A549 (cell line): ENCODE measurements at regions not wholly inside any gene's neighbourhood (a gene's known extent, or its start where the extent isn't known, plus 50 kb on each side); places are given as distances from the start of the nearest gene placed in this dataset.

Experiments used
- ATAC-seq, 2 experiments: fragments of 200-7000 bp in 1 of 2; fragments of >200 bp in 1 of 2; cut with Nextera tagmentation in 1 of 2; cut with Tn5 transposase in 1 of 2; 3 replicates each; pipeline versions ENCODE4 v1.8.0 to v1.9.1; 2018 to 2020; ENCODE audit warnings: mild to moderate bottlenecking in 1 of 2, moderate library complexity in 1 of 2
- CTCF ChIA-PET: fragments of 300-600 bp; sonication (Branson Sonifier 250); formaldehyde crosslinking; extraction: SDS; loops from one replicate; lab custom pipeline; 2021; ENCODE audit warnings: antibody characterized with exemption, inconsistent platforms; lab: Yijun Ruan, JAX
- POLR2A ChIA-PET: fragments of 350-600 bp; formaldehyde crosslinking; extraction: SDS; loops from one replicate; lab custom pipeline; 2021; ENCODE audit warnings: antibody characterized with exemption, inconsistent platforms; lab: Yijun Ruan, JAX
- DNase-seq, 2 experiments: peaks; one replicate each; pipeline versions ENCODE4 v3.0.0 to v3.0.0-alpha.2; 2011 to 2016; ENCODE audit warnings: low read depth in 1 of 2, low spot score in 1 of 2
- FAIRE-seq: peaks from 2 replicates; lab custom pipeline; 2011; peaks lifted over from hg19 to GRCh38; lab: Jason Lieb, UNC
- H3K27ac ChIP-seq, 2 experiments: fragments of >200 bp; sonication (Bioruptor Twin); formaldehyde crosslinking; 3 replicates each; pipeline ENCODE4 v1.5.1; 2016 to 2017
- H3K4me1 ChIP-seq: fragments of >200 bp; sonication (Bioruptor Twin); formaldehyde crosslinking; 3 replicates; pipeline ENCODE4 v1.6.1; 2016
- H3K4me2 ChIP-seq: fragments of >200 bp; sonication (Bioruptor Twin); formaldehyde crosslinking; 3 replicates; pipeline ENCODE4 v1.6.1; 2016
- H3K4me3 ChIP-seq: fragments of >200 bp; sonication (Bioruptor Twin); formaldehyde crosslinking; 3 replicates; pipeline ENCODE4 v1.5.1; 2016
- H3K9me3 ChIP-seq: fragments of >200 bp; sonication (Bioruptor Twin); formaldehyde crosslinking; 3 replicates; pipeline ENCODE4 v1.6.1; 2016
- BHLHE40 ChIP-seq: IDR thresholded peaks from 2 replicates; pipeline ENCODE4 v1.6.1; 2012; ENCODE audit warnings: low read depth, low read length, inconsistent platforms
- CBX2 ChIP-seq: fragments of 200-600 bp; sonication (generic); IDR thresholded peaks from 2 replicates; pipeline ENCODE4 v1.6.1; 2016; ENCODE audit warnings: low read depth, mild to moderate bottlenecking, borderline replicate concordance
- EHF ChIP-seq: fragments of 250-450 bp; sonication (Bioruptor Pico); IDR thresholded peaks from 2 replicates; pipeline ENCODE4 v1.5.0; 2020; ENCODE audit warnings: mild to moderate bottlenecking
- ESRRA ChIP-seq: fragments of 150-350 bp; IDR thresholded peaks from 2 replicates; pipeline ENCODE4 v1.6.1; 2014; ENCODE audit warnings: mild to moderate bottlenecking, low read length, borderline replicate concordance
- FOSB ChIP-seq: fragments of 250-450 bp; sonication (Bioruptor Pico); IDR thresholded peaks from 2 replicates; pipeline ENCODE4 v1.5.0; 2020; ENCODE audit warnings: mild to moderate bottlenecking, moderate library complexity
- FOXS1 ChIP-seq: fragments of 250-450 bp; sonication (Bioruptor Pico); IDR thresholded peaks from 2 replicates; pipeline ENCODE4 v1.5.0; 2020; ENCODE audit warnings: mild to moderate bottlenecking, moderate library complexity
- GATA3 ChIP-seq: IDR thresholded peaks from 2 replicates; pipeline ENCODE4 v1.6.1; 2012; ENCODE audit warnings: borderline replicate concordance
- HDAC2 ChIP-seq: fragments of 200-600 bp; sonication (generic); IDR thresholded peaks from 2 replicates; pipeline ENCODE4 v1.6.1; 2016
- HOXB13 ChIP-seq: fragments of 250-450 bp; sonication (Bioruptor Pico); IDR thresholded peaks from 2 replicates; pipeline ENCODE4 v1.5.0; 2020; ENCODE audit warnings: low read depth, mild to moderate bottlenecking, moderate library complexity
- HOXB5 ChIP-seq: fragments of 250-450 bp; sonication (Bioruptor Pico); IDR thresholded peaks from 2 replicates; pipeline ENCODE4 v1.5.0; 2020; ENCODE audit warnings: mild to moderate bottlenecking, moderate library complexity
- JUN ChIP-seq, 2 experiments: fragments of >200 bp; sonication (Bioruptor Twin); formaldehyde crosslinking; IDR thresholded peaks; 2 replicates in 1 of 2; 3 replicates in 1 of 2; pipeline ENCODE4 v1.6.1; 2016 to 2017
- KDM5A ChIP-seq: fragments of 200-600 bp; sonication (generic); IDR thresholded peaks from 2 replicates; pipeline ENCODE4 v1.6.1; 2016; ENCODE audit warnings: antibody characterized with exemption, mild to moderate bottlenecking
- MYC ChIP-seq: IDR thresholded peaks from 2 replicates; pipeline ENCODE4 v1.6.1; 2012; ENCODE audit warnings: mild to moderate bottlenecking, inconsistent platforms, low read length, improper control_type of control experiment, borderline replicate concordance
- NR3C1 ChIP-seq: fragments of >200 bp; sonication (Bioruptor Twin); formaldehyde crosslinking; IDR thresholded peaks from 3 replicates; pipeline ENCODE4 v1.6.1; 2017
- SREBF2 ChIP-seq: fragments of 450-650 bp; IDR thresholded peaks from 2 replicates; pipeline ENCODE4 v1.6.1; 2014; ENCODE audit warnings: mild to moderate bottlenecking, moderate library complexity
- TP53 ChIP-seq: fragments of 250-450 bp; sonication (Bioruptor Pico); IDR thresholded peaks from 2 replicates; pipeline ENCODE4 v1.5.0; 2021; ENCODE audit warnings: mild to moderate bottlenecking, moderate library complexity
- ZFP36 ChIP-seq: fragments of 450-650 bp; IDR thresholded peaks from 2 replicates; pipeline ENCODE4 v1.6.1; 2014; ENCODE audit warnings: borderline replicate concordance; ENCODE audit not compliant: partially characterized antibody
- WGBS: methylation state at CpG from one replicate; pipeline ENCODE4 v1.1.6; 2017; ENCODE audit errors: missing lambda C conversion rate; 5-methylcytosine and 5-hydroxymethylcytosine counted together
- TF ChIP-seq, protein P1 (sequence below): fragments of >200 bp; sonication (Bioruptor Twin); formaldehyde crosslinking; IDR thresholded peaks from 3 replicates; pipeline ENCODE4 v1.5.1; 2016
- TF ChIP-seq, protein P2 (sequence below): fragments of >200 bp; sonication (Bioruptor Twin); formaldehyde crosslinking; IDR thresholded peaks from 3 replicates; pipeline ENCODE4 v1.6.1; 2016
- TF ChIP-seq, protein P3 (sequence below): IDR thresholded peaks from 2 replicates; pipeline ENCODE4 v1.6.1; 2012
- TF ChIP-seq, protein P4 (sequence below): fragments of 200-600 bp; sonication (generic); IDR thresholded peaks from 2 replicates; pipeline ENCODE4 v1.6.1; 2016; ENCODE audit warnings: antibody characterized with exemption, mild to moderate bottlenecking, moderate library complexity

DNA sequence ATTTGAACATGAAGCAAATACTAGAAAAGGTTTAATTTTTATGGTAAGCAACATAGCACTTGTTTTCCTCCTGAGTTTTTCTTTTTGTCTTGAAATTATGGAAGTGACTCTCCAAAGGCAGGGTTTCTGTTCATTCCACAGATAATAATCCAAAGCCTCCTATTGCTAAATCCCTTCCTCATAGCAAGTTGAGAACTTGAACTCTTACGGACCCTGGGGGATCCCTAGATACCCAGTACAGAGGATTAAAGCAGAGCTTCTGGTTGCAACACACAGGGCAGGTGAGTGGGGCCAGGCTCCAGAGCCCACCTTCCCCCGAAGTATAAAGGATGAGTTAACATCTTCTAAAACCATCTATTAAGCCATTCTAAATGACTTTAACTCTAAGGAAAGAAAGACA is 294.1 kb downstream of the RMST start:
- Histone ChIP-seq H3K4me1 (no peaks in the 10 kb centered on the region), H3K27ac (no peak overlapping the region), H3K4me2 (no peak overlapping the region), H3K4me3 (no peak overlapping the region), H3K9me3 (no peaks in the 10 kb centered on the region)
- ChIA-PET CTCF (no interaction called here), POLR2A (no interaction called here)
- FAIRE-seq: no peak
- 9% methylated on average over 2 of the region's 2 CpGs for WGBS
- TF ChIP-seq KDM5A (no peak), FOXS1 (CRISPR knock-in tag) (no peak), ZFP36 (no peak), HDAC2 (no peak), ESRRA (no peak)
- ATAC-seq: no peak
- DNase-seq: no peak

DNA sequence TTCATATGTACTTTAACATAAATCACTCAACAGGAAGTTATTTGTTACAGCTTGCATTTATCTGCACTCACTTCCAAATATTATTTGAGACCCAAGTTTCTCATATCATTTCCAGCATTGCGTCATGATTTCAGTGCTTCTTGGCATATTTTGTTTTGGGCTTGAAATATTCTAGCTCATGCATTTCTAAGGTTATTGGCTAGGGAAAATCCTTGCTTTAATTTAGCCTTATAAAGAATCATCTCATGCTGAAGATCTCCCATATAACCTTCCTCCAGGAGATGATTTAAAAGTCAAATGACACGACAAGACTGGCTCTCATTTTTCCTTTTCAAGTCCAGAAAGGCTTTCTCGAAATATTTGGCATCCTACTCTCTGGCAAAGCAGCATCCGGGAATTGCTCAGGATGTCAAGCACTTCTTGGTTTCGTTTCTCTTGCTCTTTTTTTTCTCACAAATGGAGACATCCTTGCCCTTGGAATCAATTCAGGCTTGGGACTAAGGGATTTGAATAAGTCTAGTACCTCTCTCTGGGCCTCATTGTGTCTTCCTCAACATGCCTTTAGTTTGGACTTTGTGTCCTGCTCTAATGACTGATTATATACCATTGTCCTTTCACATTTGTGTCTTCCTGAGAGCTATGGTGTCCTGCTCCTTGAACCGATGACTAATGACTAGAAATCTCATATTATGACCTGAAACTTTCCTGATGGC is 295.0 kb downstream of the RMST start:
- ChIA-PET POLR2A (no interaction called here), CTCF (no interaction called here)
- TF ChIP-seq ZFP36 (no peak), MYC (no peak), TP53 (CRISPR knock-in tag) (no peak), HOXB5 (no peak), JUN (IDR thresholded peaks at IDR 0.05) (no peak), NR3C1 (no peak), FOSB (no peak), HOXB13 (CRISPR knock-in tag) (no peak), SREBF2 (no peak), BHLHE40 (no peak), CBX2 (no peak), EHF (CRISPR knock-in tag) (no peak), GATA3 (no peak)
- TF ChIP-seq, protein P1, sequence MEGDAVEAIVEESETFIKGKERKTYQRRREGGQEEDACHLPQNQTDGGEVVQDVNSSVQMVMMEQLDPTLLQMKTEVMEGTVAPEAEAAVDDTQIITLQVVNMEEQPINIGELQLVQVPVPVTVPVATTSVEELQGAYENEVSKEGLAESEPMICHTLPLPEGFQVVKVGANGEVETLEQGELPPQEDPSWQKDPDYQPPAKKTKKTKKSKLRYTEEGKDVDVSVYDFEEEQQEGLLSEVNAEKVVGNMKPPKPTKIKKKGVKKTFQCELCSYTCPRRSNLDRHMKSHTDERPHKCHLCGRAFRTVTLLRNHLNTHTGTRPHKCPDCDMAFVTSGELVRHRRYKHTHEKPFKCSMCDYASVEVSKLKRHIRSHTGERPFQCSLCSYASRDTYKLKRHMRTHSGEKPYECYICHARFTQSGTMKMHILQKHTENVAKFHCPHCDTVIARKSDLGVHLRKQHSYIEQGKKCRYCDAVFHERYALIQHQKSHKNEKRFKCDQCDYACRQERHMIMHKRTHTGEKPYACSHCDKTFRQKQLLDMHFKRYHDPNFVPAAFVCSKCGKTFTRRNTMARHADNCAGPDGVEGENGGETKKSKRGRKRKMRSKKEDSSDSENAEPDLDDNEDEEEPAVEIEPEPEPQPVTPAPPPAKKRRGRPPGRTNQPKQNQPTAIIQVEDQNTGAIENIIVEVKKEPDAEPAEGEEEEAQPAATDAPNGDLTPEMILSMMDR: no peak
- TF ChIP-seq, protein P2, sequence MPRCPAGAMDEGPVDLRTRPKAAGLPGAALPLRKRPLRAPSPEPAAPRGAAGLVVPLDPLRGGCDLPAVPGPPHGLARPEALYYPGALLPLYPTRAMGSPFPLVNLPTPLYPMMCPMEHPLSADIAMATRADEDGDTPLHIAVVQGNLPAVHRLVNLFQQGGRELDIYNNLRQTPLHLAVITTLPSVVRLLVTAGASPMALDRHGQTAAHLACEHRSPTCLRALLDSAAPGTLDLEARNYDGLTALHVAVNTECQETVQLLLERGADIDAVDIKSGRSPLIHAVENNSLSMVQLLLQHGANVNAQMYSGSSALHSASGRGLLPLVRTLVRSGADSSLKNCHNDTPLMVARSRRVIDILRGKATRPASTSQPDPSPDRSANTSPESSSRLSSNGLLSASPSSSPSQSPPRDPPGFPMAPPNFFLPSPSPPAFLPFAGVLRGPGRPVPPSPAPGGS: no peak
- TF ChIP-seq, protein P3, sequence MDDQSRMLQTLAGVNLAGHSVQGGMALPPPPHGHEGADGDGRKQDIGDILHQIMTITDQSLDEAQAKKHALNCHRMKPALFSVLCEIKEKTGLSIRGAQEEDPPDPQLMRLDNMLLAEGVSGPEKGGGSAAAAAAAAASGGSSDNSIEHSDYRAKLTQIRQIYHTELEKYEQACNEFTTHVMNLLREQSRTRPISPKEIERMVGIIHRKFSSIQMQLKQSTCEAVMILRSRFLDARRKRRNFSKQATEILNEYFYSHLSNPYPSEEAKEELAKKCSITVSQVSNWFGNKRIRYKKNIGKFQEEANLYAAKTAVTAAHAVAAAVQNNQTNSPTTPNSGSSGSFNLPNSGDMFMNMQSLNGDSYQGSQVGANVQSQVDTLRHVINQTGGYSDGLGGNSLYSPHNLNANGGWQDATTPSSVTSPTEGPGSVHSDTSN: no peak
- TF ChIP-seq, protein P4, sequence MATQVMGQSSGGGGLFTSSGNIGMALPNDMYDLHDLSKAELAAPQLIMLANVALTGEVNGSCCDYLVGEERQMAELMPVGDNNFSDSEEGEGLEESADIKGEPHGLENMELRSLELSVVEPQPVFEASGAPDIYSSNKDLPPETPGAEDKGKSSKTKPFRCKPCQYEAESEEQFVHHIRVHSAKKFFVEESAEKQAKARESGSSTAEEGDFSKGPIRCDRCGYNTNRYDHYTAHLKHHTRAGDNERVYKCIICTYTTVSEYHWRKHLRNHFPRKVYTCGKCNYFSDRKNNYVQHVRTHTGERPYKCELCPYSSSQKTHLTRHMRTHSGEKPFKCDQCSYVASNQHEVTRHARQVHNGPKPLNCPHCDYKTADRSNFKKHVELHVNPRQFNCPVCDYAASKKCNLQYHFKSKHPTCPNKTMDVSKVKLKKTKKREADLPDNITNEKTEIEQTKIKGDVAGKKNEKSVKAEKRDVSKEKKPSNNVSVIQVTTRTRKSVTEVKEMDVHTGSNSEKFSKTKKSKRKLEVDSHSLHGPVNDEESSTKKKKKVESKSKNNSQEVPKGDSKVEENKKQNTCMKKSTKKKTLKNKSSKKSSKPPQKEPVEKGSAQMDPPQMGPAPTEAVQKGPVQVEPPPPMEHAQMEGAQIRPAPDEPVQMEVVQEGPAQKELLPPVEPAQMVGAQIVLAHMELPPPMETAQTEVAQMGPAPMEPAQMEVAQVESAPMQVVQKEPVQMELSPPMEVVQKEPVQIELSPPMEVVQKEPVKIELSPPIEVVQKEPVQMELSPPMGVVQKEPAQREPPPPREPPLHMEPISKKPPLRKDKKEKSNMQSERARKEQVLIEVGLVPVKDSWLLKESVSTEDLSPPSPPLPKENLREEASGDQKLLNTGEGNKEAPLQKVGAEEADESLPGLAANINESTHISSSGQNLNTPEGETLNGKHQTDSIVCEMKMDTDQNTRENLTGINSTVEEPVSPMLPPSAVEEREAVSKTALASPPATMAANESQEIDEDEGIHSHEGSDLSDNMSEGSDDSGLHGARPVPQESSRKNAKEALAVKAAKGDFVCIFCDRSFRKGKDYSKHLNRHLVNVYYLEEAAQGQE: no peak
- no peaks in the 10 kb centered on the region for H3K4me1 ChIP-seq
- H3K4me3 ChIP-seq: no peak overlapping the region
- no peak overlapping the region for H3K27ac ChIP-seq
- H3K4me2 ChIP-seq: no peak overlapping the region
- ATAC-seq: no peak
- no peak for DNase-seq
- no peaks in the 10 kb centered on the region for H3K9me3 ChIP-seq
- FAIRE-seq: no peak
- WGBS: 4% methylated on average over 6 of the region's 6 CpGs
